Panc1 (cell line): ENCODE measurements at regions not wholly inside any gene's neighbourhood (a gene's known extent, or its start where the extent isn't known, plus 50 kb on each side); places are given as distances from the start of the nearest gene placed in this dataset.

Experiments used
- CTCF ChIP-seq: fragments of 450-650 bp; IDR thresholded peaks from 2 replicates; pipeline ENCODE4 v1.5.1; 2017; ENCODE audit warnings: mild to moderate bottlenecking
- TCF7L2 ChIP-seq: IDR thresholded peaks from 2 replicates; pipeline ENCODE4 v1.6.1; 2011; ENCODE audit warnings: mild to moderate bottlenecking, low read depth, low read length, inconsistent platforms
- TF ChIP-seq, protein P1 (sequence below), 2 experiments: IDR thresholded peaks; 2 replicates each; pipeline ENCODE4 v1.6.1; 2011 to 2012; ENCODE audit warnings: low read depth in 2 of 2, control low read depth in 1 of 2, low read length in 1 of 2, mild to moderate bottlenecking in 1 of 2, moderate library complexity in 1 of 2; ENCODE audit not compliant: insufficient read depth in 1 of 2

DNA sequence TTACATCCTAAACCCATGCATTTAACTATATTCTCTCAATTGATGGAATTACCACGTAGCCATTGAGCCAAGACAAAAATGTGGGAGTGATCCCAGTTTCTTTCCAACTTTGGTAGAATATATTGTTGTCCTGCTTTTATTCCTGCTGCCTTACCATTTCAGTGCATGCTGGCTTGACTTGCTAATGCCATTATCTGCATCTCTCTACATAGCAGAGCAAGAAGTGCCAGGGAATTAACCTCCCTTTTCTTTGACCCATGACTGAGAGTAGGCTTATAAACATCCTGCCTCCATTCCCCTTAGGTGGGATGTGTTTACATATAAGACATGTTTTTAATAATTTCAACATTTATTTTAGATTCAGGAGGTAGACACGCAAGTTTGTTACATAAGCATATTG lies 1153.4 kb downstream of the IGSF11 start:
- TF ChIP-seq, protein P1, sequence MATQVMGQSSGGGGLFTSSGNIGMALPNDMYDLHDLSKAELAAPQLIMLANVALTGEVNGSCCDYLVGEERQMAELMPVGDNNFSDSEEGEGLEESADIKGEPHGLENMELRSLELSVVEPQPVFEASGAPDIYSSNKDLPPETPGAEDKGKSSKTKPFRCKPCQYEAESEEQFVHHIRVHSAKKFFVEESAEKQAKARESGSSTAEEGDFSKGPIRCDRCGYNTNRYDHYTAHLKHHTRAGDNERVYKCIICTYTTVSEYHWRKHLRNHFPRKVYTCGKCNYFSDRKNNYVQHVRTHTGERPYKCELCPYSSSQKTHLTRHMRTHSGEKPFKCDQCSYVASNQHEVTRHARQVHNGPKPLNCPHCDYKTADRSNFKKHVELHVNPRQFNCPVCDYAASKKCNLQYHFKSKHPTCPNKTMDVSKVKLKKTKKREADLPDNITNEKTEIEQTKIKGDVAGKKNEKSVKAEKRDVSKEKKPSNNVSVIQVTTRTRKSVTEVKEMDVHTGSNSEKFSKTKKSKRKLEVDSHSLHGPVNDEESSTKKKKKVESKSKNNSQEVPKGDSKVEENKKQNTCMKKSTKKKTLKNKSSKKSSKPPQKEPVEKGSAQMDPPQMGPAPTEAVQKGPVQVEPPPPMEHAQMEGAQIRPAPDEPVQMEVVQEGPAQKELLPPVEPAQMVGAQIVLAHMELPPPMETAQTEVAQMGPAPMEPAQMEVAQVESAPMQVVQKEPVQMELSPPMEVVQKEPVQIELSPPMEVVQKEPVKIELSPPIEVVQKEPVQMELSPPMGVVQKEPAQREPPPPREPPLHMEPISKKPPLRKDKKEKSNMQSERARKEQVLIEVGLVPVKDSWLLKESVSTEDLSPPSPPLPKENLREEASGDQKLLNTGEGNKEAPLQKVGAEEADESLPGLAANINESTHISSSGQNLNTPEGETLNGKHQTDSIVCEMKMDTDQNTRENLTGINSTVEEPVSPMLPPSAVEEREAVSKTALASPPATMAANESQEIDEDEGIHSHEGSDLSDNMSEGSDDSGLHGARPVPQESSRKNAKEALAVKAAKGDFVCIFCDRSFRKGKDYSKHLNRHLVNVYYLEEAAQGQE (IDR thresholded peaks at IDR 0.05; ENCODE audit: insufficient read depth in 1 of 2, low read depth in 2 of 2, low read length in 1 of 2), result no peak
- TF ChIP-seq TCF7L2 (no peak), CTCF (no peak)
